GM19438 (cell line): ENCODE measurements at regions not wholly inside any gene's neighbourhood (a gene's known extent, or its start where the extent isn't known, plus 50 kb on each side); places are given as distances from the start of the nearest gene placed in this dataset.
"Not testable (repeated sequence)": the region's sequence is repeated elsewhere in the genome, so short reads cannot be mapped to it uniquely, and the experiment has no call there.

Experiments
- ATAC-seq: cut with Tn5 transposase; IDR thresholded peaks from one replicate; pipeline ENCODE4 v1.9.1; 2021; ENCODE audit warnings: low read depth; ENCODE audit not compliant: unreplicated experiment

- no peak for ATAC-seq
Measured at GRCh38 chr17:16888413-16889087, 83.4 kb downstream of the TNFRSF13B start.

GRCh38 chr17:16887523-16888095 lies 84.3 kb downstream of the TNFRSF13B start:
- ATAC-seq, result no peak

GRCh38 chr17:16886655-16887322 lies 85.1 kb downstream of the TNFRSF13B start:
- ATAC-seq, result peak; percentile 90

GRCh38 chr17:16885204-16885603 lies 86.7 kb downstream of the TNFRSF13B start:
- ATAC-seq, result not testable (repeated sequence)

DNA sequence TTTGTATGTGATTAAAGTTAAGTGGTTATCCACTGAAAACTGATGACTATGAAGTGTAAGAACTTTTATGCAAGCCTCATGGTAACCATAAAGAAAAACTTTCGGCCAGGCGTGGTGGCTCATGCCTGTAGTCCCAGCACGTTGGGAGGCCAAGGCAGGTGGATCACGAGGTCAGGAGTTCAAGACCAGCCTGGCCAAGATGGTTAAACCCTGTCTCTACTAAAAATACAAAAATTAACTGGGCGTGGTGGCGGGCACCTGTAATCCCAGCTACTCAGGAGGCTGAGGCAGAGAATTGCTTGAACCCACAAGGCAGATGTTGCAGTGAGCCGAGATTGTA lies 89.0 kb downstream of the TNFRSF13B start:
- ATAC-seq, result not testable (repeated sequence)

DNA sequence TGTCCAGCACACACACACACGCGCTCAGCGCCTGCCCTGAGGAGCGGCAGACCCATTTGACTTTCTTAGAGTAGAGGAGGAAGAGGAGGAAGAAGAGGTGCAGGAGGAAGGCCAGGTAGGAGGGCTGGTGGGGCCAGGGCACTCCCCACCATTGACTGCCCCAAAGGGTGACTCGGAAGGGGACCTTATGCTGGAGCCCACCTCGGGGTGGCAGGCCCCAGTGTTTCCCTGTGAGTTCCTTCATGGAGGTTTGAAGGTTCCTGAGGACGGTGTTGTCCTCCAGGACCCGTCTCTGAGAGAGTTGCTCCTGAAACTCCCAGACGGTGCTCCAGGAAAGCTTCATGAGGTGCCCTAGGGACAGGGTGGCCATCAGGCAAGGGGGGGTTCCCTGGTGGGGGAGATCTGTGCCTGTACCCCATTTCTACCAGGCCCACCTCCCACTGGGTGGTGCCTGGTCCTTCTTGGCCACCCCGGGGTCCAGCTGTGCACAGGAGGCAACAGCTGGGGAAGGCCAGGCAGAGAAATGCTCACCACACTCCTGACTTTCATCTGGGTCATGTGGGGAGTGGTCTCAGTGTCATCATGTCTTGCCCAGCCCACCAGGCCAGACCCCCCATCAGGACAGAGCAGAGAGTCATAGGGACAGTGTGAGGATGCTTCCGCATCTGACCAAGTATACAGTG lies 89.5 kb downstream of the TNFRSF13B start:
- ATAC-seq, result no peak

GRCh38 chr17:16881239-16881924 lies 90.5 kb downstream of the TNFRSF13B start:
- ATAC-seq, result no peak

- no peak for ATAC-seq
Measured at GRCh38 chr17:16880843-16881230, 91.1 kb downstream of the TNFRSF13B start.

- no peak for ATAC-seq
Measured at GRCh38 chr17:16880121-16880842, 91.6 kb downstream of the TNFRSF13B start.

DNA sequence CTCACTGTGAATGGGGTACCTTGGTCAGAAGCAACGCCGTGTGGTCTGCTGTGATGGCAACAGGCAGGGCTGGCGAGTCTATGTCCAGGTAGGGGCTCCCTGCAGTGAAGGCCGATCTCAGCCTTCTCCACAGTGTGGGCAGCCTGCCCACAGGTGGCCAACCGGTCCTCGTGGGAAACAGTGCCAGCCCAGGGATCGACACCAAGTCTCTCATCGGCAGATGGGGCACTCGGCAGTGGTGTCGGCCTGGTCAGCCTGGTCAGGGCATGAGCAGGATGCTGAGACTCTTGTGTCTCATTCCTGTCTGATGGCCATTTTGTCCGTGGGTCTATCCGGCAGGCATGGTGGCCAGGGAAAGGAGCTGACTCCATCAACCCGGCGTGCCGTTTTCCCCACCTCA lies 92.2 kb downstream of the TNFRSF13B start:
- ATAC-seq, result no peak

DNA sequence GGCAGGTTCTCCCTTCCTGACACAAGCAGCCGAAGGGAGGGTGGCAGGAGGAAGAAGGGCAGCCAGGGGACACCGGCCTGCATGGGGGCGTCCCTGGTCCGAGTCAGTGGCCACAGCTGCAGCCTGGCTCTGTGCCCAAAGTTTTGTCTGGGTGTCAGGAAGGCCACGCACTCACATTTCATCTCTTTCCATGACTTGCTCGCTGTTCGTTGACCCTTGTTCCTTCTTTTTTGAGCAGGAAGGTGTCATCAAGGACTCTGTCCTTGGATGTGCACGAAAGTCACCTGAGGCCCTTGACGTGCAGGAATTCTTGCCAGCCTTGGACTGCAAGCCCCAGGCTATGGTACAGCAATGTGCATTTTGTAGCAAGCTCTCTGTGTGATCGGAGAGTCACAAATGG lies 93.3 kb downstream of the TNFRSF13B start:
- no peak for ATAC-seq

DNA sequence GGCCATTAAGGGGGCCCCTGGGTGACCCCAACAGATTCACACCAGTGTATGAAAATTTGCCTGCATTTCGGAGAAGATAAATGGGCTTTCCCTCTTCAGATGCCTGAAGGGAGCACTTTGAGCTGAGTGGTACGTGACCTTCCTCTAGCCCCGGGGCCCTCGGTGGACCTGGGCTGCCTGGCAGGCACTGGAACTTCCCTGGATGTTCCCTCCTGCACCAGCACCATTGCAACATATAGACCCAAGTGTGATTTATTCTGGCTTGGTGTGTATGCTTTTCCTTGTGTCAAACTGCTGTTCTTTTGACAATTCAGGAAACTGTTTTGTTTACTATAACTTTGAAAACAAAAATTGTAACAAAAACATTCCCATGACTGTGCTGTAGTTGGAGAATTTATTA lies 93.8 kb downstream of the TNFRSF13B start:
- ATAC-seq, result no peak

DNA sequence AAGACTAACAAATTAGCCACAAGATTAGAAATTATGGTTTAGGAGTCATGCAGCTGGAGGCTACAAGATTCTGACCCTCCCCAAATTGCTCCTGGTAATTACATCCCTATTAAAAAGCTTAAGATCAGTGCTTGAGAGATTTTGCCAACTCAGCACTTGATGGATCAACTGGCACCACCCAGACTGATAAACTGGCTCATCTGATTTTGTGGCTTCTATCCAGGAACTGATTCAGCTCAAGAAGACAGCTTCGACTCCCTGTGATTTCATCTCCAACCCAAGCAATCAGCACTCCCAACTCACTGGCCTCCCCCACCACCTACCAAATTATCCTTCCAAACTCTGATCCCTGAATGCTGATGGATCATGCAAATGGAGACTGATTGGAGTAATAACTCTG lies 94.8 kb downstream of the TNFRSF13B start:
- no peak for ATAC-seq

DNA sequence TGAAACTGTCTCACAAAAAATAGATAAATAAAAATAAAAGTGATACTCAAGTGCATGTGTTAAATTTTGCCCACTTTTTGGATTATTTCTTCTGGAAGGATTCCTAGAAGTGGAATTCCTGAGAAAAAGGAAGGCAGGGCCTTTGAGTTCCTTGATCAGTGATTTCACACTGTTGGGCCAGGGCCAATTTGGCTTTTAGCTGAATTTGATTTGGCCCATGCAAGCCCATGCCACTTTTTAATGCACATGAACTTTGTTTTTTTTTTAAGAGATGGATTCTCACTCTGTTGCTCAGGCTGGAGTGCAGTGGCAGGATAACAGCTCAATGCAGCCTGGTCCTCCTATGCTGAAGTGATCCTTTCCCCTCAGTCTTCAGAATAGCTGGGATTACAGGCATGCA lies 96.3 kb downstream of the TNFRSF13B start:
- ATAC-seq, result no peak

DNA sequence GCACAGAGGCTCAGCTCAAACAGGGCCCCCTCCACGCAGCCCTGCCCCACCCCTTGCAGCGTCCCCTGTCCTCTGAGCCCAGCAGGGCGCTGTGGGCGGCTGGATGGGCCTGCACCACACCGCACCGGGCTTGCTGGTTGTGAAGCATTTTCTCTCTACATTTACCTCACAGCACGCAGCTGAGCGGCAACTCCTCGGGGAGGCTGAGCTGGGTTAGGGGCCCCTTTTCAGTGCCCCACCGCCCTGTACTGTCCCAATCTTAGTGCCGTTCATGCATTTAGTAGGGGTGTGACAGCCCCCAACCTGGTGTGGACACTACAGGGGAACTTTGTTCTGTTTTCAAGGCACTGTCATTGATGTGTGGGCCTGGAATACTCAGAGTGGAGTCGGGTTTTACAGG lies 97.7 kb downstream of the TNFRSF13B start:
- not testable (repeated sequence) for ATAC-seq

DNA sequence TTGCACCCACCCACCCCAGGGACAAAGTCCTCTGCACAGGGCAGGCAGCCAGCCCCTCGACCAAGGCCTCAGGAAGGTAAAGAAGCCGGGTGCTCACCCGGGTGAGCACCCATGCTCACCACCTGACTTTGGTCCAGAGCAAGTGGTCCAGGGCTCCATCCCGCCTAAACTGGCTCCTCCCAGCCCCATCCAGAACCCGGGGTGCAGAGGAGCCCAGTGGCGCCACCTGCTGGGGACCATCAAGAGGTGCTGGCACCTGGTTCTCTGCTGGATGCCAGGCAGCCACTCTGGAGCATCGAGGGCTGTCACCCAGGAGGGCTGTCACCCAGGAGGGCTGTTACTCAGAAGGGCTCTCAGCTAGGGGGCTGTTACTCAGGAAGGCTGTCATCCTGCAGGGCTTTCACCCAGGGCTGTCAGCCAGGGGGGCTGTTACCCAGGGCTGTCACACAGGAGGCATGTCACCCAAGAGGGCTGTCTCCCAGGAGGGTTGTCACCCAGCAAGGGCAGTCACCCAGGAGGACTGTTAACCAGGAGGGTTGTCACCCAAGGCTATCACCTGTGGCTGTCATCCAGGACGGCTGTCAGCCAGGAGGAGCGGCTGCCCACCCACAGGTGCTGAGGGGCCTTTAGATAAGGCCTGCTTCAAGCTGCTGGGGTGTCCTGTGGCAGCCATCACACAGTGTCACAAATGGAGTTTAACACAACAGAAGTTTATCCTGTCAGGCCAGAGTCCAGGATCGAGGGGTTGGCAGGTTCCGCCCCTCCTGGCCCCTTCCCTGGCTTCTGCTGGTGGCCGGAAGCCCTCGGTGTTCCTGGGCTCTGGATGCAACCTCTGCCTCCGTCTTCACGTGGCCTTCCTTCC lies 98.5 kb downstream of the TNFRSF13B start:
- ATAC-seq, result no peak

DNA sequence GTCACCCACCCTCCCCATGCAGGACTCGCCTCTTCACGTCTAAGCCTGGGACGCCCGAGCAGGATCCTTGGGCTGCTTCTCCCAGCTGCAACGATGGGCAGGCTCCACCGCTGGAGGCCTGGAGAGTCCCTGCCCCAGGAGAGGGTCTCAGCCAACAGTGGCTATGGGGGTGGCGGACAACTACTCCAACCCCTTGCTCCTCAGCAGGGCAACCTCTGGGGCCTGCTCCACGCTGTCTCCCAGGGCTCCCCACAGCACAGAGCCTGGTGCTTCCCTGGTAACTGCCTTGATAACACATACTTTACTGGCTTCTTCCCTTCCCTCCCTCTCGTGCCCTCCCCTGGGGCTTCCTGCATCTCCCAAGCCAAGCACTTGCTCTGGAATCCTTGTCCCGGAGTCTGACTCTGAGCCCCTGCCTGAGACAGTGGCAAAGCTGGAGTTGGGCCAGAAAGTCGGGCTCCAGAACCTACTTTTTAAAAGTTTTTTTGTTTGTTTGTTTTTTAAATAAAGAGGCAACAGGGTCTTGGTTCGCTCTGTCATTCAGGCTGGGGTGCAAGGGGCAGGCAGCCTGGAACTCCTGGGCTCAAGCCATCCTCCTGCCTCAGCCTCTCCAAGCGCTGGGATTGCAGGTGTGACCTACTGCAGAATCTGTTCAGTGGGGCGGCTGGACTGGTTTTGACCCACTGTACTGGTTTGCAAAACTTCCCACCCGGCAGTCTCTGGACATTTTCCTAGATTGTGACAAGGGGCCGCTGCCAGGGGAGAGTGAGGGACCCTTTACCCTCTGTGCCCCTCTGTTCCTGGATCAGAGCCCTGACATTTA lies 99.4 kb downstream of the TNFRSF13B start:
- ATAC-seq, result no peak

DNA sequence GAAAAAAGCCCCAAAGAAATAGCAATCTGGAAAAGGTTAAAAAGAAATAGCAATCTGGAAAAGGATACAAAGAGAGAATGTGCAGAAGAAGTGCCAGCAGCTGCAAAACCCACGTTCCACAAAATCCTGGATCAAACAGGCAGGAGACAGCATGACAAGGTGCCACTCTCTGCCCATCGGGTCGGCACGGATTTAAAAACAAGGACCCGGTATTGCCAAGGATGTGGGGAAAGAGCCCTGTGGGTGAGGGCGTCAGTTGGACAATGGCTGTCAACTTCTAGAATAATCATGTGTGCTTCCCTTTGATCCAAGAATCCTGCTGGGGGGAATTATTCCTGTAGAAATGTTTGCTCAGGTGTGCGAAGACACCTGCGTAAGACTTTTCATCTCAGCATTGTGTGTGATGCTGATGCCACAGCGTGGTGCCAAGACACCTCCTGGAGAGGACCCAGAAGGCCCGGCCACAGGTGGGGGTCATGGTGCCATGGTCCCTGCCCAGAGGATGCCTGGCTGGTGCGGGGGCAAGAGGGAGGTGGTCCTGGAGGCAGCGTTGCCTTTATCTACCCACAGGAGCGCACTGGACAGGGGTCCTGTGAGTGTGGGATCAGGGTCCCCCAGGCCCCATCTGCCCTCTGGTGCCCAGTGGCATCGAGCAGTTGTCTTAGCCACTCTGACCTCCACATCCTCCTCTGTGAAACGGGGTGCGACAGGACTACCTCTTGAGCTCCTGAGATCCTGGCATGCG lies 100.3 kb downstream of the TNFRSF13B start:
- not testable (repeated sequence) for ATAC-seq
